ENCODE measurements at regions not wholly inside any gene's neighbourhood (a gene's known extent, or its start where the extent isn't known, plus 50 kb on each side); places are given as distances from the start of the nearest gene placed in this dataset.
"Not testable (repeated sequence)": the region's sequence is repeated elsewhere in the genome, so short reads cannot be mapped to it uniquely, and the experiment has no call there.

DNA sequence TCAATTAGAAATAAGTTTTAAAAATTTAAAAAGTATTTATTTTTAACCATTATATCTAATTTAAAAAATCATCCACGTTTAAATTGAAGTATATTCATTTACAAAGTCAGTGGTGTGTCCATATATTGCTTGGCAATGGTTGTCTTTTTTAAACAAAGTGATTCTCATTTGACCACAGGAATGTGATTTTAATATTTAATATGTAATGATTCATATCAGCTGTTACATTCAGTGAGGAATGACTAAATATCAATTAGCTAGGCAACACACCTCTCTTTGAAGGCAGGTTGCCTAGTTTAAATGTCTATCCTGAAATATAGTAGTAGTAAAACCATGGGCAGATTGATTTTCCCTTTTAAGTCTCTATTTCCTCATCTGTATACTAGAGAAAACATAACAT, 392.2 kb upstream of the CCDC179 start:
- no peak for DNase-seq (ENCODE audit: low spot score)

DNA sequence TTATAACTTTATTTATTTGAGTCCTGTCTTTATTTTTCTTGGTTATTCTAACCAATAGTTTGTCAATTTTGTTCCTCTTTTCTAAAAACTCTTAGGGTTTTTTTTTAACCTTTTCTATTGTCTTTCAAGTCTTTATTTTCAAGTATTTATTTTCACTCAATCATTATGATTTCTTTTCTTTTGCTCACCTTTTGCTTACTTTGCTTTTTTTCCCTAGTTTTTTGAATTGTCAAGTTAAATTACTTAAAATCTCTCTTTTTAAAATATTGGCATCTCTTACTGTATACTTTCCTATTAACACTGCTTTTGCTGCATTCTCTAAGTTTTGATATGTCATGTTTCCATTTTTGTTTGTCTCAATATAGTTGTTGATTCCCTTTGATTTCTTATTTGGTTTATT, 396.8 kb upstream of the CCDC179 start:
- no peak for DNase-seq (ENCODE audit: low spot score)

DNA sequence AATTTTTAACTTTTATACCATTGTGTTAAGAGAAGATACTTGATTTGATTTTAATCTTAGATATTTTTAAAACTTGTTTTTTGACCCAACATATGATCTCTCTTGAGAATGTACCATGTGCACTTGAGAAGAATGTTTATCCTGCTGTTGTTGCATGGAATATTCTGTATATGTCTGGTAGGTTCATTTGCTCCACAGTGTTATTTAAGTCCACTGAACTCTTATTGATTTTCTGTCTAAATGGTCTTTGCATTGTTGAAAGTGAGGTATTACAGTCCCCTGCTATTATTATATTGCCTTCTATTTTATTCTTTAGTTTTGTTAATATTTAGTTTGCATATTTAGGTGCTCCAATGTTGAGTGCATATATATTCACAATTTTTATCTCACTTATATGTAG, 397.3 kb upstream of the CCDC179 start:
- DNase-seq (ENCODE audit: low spot score) = no peak

DNA sequence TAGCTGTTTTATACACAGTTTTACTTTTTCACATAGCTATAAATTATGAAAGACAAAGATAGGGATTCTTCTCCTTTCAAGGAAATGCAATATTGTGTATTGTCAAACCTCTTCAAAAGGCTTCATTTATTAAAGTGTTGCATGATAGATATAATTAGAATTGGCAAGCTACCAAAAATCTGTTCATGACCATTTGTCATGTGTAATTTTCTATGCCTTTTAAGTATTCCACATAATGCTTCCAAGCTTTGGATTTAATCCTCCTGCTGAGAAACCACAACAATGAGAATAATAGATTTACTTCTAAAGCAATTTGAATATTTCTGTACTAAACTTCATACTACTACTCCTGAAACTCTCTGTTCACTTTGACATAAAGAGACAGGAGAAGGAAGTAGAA, 403.2 kb upstream of the CCDC179 start:
- no peak for DNase-seq (ENCODE audit: low spot score)

DNA sequence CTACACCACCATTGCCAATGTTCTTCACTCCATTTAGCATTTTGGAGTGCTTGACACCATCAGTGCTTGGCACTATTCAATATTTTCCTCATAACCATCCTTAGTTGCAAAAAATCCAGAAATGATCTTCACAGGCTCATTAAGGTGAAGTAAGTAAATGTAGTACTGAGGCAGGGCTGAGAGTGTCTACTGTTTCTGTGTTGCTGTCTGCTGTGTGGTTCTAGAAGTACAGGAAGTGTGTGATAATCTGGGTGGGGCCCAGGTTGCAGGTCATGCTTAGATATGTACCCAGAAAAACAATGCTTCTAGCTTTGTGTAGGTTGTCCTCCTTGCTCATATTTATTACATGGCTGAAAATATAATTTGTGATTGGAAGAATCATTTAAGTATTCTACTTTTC, 411.8 kb upstream of the CCDC179 start:
- no peak for DNase-seq (ENCODE audit: low spot score)

DNA sequence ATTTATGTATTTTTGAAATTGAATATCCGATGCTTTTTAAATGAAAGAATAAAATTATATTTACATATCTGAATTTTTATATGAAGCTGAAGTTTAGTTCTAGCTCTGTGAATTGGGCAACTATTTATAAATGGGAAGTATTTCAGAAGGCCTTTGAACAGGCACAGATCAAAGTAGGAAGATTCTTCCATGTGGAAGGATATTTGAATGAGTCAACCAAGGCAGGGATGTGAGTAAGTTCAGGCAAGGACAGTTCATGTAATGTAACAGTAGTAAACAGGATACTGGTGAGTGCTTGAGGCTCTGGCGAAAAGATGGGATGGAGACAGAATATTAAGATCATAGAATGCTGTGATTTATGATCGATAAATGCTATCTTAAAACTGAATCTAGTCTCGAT, 417.8 kb upstream of the CCDC179 start:
- DNase-seq (ENCODE audit: low spot score) = no peak

DNA sequence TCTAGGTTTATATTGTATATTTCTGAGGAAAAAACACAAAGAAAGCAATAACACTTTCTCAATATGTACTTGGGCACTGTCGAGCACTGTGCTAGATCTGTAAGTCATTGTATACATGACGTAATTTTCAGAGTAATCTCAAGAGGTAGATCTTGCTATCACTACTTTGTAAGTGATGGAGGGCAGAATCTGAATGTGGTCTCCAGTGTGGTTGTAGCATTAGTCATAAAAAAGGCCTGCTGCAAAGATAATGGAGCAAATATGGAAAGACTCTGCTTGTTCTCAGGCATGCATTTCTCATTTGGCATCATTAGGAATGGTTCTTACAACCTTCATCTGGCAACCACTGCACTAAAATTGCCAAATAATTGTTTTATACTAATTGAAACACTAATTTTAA, 419.8 kb upstream of the CCDC179 start:
- no peak for DNase-seq (ENCODE audit: low spot score)

DNA sequence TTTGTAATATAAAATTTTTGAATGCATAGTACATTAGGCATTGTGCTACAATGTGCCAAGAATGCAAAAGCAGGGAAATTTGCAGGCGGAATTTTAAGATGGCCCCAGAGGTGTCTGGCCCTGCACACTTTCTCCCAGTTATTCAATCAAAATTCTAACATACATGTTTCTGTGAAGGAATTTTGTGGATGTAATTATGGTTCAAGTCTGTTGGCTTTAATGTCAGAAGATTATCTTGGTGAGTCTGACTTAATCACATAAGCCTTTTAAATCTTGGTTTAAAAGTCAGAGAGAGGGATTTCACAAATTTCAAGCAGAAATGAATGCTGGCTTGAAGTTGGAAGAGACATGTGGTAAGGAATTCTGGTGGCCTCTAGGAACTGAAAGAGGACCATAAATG, 423.4 kb upstream of the CCDC179 start:
- no peak for DNase-seq (ENCODE audit: low spot score)

DNA sequence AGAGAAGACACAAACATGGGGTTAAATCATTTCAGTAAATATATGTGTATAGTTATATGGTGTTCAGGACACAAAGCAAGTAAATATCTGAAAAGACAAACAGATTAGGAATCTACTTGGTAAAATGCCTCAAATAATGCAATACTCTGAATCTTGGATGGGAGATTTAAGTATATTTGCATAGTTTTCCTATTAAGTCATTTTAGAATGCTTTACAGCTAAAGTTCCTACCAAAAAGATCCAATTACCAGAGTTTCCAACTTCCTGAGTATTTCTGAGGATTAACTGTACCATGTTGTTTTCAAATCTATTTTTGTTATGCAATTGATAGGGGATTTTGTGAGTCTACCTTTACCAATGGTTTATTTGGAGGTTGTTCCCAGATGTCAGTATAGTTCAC, 424.4 kb upstream of the CCDC179 start:
- no peak for DNase-seq (ENCODE audit: low spot score)

DNA sequence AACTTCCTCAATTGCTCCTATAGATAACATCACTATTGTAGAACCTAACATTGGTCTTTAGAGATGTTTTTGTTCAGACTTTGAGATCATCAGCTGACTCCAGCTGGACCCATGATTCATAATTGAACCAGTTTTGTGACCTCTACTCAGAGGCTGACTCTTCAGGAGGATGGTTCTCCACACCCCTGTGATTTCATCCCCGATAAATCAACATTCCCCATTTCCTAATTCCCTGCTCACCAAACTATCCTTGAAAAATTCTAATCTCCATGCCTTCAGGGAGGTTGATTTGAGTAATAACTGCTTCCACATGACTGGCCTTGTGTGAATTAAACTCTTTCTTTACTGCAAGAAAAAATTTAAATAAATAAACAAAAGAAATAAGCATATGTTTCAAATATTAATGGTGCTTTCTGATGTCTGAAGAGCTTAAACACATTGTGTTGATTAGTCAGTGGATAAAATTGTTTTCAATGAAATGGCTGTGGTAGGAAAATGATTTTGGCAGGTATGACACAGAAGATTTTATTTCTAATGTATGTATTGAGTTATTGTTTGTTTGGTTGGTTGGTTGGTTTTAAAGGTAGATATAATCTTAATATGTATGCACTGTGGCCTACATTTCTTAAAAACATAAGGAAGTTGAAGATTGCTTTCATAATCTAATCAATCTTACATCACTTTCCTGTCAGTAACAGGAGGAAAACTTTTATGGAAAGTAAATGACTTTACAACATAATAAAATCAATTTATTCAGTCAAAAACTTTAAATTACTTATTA, 427.9 kb upstream of the CCDC179 start:
- no peak for DNase-seq (ENCODE audit: low spot score)

DNA sequence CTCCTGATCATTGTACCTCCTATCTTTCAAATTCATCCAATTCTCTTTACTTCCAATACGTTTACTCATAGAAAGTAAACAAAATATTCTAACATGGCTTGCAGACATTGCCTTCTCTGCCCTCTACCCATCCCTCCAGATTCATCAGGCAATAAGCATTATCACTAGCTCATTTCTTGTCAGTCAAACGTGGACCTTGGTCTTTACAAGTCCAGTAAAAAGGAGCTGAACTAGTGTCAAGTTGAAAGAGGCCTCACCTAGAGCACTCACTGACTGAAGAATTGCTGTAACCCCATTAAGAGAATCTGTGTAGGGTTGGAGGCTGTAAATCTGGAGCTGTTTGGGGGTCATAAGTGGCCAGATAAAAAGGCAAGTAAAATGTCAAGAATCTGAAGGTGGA, 435.0 kb upstream of the CCDC179 start:
- DNase-seq (ENCODE audit: low spot score) = no peak

DNA sequence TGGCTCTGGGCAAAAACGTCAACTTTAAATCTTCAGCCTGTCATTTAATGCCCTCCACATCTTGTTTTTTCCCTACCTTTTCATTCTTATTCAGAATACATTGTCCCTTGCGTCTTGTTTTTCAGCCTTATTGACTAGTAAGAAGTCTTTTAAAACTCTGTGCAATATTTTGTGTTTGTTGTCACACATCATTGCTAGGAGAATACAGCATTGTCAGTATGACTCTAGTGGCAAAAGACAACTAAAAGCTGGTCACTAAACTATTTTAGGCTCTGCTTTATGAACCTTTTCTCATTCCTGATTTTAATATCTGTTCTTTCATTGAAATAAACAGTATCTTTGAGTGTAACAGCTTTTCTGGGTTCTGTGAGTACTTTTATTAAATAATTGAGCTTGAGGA, 447.8 kb upstream of the CCDC179 start:
- DNase-seq (ENCODE audit: low spot score) = no peak

DNA sequence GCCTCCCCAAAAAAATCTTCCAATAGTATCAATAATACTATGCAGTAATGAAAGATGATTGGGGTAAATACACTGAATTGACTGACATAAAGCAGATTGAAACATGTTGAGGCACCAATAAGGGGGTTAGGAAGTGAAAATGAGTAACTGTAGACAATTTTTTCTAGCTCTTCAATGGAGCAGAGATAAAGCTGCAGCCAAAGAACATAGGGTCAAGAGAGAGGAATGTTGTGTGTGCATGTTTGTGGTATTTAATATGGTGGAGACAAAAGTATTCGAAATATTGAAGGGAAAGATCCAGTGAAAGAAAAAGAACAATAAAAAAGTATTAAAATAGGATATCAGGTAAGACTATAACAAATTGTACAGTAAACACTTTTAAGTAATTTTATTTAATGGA, 450.0 kb upstream of the CCDC179 start:
- no peak for DNase-seq (ENCODE audit: low spot score)

DNA sequence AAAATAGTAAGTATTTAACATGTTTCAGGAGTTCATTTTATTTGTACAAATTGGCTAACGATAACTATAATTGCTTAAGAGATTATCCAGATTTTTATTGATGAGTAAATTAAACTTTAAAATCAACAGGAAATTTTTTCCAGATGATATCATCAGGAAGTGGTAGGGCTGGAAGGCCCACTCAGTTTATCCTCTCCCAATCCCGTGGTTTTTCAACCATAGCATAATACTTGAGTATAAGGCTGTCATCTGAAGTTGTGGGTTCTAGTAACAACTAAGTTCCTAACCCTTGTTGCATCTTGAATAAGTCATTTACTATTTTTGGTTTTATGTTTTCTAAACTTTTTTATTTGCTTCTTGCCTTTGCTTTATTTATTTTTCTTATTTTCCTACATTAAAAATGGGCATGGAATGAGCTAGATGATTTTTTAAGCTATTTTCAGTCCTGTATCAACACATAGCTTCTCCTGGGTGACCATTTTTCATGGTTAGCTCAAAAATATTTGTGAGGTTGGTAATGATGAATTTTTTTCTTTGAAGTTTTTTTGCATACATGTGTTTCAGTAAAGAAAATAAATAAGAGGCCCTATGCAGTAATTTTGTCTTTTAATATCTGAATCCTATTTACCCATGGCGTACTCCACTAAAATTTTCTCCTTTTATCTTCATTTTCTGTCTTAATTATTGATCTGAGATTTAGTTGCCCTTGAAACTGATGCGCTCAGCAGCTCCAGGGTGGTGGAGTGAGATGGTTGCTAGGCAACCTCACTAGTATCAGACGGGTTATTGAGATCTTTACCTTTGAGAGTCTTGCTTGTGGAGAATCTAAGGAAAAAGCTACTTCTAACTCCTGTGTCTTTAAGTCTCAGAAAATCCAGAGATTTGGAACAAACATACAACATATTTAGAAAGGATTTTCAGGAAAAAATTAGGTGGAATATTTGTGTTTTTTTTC, 452.0 kb upstream of the CCDC179 start:
- no peak for DNase-seq (ENCODE audit: low spot score)

DNA sequence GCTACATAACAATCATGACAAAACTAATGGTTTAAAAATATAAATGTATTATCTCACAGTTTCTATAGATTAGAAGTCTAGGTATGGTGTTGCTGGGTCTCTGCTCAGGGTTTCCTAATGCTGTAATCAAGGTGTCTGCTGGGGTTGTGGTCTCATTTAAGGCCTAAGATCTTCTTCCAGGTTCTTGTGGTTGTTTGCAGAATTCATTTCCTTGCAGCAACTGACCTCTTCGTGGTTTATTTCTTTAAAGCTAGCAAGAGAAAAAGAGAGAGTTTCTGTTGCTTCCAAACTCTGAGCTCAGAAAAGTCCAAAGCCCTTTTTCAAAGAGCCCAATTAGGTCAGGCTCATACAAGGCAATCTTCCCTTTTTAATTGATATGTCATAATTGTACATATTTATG, 452.7 kb upstream of the CCDC179 start:
- no peak for DNase-seq (ENCODE audit: low spot score)

DNA sequence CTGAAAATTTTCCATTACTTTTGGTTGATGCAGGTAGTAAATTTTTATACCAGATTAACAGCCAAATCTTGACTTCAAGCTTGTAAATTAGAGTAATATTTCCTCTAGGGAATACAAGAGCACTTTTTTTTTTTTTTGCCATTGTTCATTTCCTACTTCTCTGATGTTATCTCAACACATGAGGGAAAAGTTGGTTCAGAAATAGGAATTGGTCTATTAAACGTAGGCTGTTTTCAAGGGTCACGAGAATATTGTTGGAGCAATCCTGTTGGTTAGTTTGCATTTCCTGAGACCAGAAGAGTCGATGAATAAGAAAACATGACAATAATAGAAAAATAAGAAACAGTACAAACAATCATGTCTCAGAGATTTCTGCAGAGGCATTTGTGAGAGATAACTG, 453.9 kb upstream of the CCDC179 start:
- DNase-seq (ENCODE audit: low spot score) = no peak

DNA sequence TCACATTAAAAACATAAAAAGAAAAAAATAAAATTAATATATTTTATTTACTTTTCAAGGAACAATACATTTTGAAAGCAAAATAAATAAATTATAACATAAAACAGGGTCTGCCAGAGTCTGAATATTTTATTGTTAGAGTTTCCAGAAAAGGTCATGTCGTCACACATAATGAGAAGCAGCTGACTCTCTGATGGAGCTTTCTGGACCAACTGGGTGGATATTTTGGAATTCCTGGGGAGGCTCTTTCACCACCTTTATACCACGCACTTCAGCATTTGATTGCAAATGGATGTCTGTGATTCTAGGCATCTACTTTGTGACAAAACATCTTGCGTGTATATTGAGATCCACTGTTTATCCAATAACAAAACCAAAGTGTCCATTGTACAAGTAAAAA, 455.0 kb upstream of the CCDC179 start:
- no peak for DNase-seq (ENCODE audit: low spot score)

DNA sequence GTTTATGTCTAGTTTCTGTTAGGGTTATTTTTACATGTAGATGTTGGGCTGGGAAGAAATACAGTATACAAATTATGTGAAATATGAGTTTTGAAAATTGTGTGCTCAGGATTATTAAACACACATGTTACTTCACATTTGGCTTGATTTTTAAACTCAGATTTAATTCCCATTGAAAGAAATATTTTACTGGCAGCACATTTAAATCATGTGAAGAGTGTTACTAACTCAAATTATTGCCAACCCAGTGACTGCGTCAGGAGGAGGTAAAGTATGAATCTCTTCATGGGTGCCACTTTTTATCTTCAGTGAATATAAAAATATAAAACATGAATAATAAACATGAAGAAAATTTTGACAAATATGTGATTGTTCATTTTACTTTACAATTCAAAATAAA, 457.5 kb upstream of the CCDC179 start:
- no peak for DNase-seq (ENCODE audit: low spot score)

DNA sequence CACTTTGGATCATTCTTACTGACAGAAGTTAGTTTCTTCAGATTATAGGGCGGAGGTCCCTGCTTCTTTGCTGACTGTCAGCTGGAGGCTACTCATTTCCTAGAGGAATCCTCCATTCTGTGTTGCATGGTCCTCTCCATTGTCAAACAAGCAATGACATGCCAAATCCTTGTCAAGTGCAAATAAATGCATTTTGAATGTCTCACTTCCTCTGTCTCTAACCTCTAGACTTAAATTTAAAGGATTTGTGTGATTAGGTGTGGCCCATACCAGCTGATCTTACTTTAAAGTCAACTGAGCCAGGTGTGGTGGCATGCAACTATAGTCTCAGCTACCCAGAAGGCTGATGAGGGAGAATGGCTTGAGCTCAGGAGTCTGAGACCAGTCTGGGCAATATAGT, 458.4 kb upstream of the CCDC179 start:
- DNase-seq (ENCODE audit: low spot score) = no peak

DNA sequence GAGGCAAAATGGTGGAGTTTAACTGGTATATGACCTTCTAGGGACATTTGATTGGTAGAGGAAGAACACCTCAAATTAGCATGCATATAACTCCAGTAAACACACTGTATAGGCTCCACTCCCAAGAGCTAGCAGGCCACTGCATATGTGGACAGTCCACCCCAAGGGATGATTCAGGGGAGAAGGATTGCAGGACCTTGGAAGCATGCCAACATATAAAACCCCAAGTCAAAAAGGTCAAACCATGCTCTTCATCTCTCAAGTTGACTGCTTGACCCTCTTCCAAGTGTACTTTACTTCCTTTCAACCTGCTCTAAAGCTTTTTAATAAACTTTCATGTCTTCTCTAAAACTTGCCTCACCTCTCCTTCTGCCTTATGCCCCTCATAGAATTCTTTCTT, 459.9 kb upstream of the CCDC179 start:
- DNase-seq (ENCODE audit: low spot score) = no peak

DNA sequence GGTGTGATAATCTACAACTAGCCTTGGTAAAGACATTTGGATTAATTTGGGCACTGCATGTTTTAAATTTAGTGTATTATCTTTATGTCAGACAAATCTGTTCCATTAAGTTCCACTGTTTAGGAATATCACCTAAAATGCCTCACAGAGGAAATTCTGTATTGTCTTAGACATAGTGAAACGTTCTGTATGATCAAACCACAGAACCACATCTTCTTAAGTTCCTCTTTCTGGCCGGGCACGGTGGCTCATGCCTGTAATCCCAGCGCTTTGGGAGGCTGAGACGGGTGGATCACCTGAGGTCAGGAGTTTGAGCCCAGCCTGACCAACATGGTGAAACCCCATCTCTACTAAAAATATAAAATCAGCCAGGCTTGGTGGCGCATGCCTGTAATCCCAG, 475.3 kb upstream of the CCDC179 start:
- not testable (repeated sequence) for DNase-seq (ENCODE audit: low spot score)

DNA sequence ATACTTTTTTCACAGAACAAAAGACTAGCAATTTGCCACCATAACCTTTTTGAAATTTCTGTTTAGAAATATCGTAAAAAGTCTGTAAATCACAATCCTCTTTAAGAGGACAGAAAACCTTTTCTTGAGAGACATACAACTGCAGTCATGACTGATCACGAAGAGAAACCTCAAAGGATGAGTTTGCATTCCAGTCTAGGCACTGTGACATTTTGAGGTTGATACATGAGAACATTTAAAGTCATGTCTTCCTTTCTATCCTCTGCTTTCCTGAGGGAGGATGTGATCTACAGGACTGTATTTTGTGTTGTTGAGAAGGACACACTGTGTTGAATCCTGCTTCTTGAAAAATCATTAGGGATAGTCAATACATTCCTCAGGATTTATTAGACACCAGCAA, 476.7 kb upstream of the CCDC179 start:
- no peak for DNase-seq (ENCODE audit: low spot score)

DNA sequence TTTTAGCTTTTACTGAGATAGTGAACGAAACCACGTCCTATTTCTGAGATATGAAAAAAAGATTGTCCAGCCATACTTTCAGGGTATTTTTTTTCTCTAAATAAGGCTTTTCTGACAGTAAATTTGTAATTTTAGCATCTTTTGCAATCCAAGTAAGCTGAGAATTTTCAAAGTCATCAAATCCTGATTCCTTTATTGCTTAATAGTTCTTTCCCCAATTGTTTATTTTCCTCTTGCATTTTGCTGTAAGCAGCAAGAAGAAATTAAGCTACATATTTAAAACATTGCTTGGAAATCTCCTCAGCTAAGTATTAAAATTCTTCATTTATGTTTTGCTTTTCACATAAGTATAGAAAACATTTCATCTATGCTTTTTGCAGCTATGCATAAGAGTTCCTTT, 493.3 kb upstream of the CCDC179 start:
- no peak for DNase-seq (ENCODE audit: low spot score)

DNA sequence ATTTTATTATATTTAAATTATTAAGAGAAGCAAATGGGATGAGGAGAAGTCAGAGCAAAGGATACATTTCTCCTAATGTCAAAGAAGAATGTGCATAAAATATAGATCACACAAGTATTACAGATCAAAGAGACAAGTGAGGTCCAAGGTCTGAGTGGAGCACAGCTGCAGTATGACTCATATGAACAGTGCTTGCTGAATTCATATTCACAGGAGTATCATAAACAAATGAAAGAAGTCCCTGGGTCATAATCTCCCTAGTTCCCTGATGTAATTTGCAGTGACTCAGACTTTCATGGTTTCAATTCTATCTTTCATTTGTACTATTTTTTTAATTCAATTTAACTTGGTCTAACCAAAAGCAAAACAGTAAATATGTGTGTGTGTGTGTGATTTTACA, 499.0 kb upstream of the CCDC179 start:
- no peak for DNase-seq (ENCODE audit: low spot score)
